ENCODE measurements at regions not wholly inside any gene's neighbourhood (a gene's known extent, or its start where the extent isn't known, plus 50 kb on each side); places are given as distances from the start of the nearest gene placed in this dataset.

DNA sequence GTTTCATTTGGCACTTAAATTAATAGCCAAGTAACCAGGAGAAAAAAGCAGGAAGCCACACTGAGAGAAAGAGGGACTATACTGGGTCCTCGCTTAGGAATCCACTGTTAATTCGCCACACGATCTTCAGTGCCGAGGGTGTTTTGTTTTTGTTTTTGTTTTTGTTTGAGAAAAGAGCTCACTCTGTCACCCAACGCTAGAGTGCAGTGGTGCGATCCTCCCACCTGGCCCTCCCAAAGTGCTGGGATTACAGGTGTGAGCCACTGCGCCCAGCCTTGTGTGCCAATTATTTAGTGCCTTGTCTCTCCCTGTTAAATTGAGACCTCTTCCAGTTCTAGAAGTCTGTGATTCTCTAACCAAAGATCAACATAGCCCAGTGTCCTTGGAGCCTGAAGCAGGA lies 53.8 kb upstream of the TPM1 start:
- TF ChIP-seq POLR2A (IDR thresholded peaks at IDR 0.05), result no peak
- TF ChIP-seq, protein P1, sequence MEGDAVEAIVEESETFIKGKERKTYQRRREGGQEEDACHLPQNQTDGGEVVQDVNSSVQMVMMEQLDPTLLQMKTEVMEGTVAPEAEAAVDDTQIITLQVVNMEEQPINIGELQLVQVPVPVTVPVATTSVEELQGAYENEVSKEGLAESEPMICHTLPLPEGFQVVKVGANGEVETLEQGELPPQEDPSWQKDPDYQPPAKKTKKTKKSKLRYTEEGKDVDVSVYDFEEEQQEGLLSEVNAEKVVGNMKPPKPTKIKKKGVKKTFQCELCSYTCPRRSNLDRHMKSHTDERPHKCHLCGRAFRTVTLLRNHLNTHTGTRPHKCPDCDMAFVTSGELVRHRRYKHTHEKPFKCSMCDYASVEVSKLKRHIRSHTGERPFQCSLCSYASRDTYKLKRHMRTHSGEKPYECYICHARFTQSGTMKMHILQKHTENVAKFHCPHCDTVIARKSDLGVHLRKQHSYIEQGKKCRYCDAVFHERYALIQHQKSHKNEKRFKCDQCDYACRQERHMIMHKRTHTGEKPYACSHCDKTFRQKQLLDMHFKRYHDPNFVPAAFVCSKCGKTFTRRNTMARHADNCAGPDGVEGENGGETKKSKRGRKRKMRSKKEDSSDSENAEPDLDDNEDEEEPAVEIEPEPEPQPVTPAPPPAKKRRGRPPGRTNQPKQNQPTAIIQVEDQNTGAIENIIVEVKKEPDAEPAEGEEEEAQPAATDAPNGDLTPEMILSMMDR (IDR thresholded peaks at IDR 0.05), result no peak
- Histone ChIP-seq H3K36me3 (no peaks in the 10 kb centered on the region), H3K4me3 (no peak overlapping the region), H3K27ac (no peak overlapping the region), H3K27me3 (no peaks in the 10 kb centered on the region), H3K9me3 (no peaks in the 10 kb centered on the region), H3K4me1 (no peaks in the 10 kb centered on the region)
- WGBS (ENCODE audit: insufficient coverage, low coverage, low lambda C conversion rate, missing lambda C conversion rate), result 83% methylated on average over 7 of the region's 7 CpGs
- DNase-seq (no peak), ATAC-seq (no peak)
- intact Hi-C loops (cut with DNase I), result no loop called here

DNA sequence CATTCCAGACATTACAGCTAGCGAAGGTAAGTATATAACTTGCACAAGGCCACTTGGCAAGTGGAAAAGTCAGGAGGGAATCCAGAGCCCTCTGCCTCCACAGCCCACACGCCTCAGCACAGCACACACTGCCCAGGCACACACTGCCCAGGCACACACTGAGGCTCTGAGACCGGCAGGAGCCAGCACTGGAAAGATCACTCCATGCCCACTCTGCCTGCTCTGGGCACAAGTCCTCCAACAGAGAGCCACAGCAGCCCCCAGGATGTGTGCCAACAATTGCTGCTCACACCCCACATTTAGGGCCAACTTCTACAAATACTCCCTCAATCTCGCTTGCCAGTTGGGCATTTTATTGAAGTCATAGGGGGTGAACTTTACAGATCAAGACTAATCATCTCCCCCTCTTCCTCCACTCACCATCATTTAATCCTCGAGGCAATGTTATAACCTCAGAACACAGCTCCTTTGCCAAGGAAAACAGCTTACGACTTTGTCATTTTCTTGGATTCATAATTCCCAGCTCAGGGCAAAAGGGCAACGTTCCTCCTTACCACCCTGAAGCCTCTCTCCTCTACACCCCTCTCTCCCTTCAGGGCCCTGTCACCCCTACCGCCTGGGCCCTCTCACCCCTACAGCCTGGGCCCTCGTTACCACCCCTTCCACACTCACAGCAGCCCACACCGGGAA lies 53.0 kb upstream of the TPM1 start:
- intact Hi-C loops (cut with DNase I), result no loop called here
- Histone ChIP-seq H3K36me3 (no peaks in the 10 kb centered on the region), H3K4me3 (no peak overlapping the region), H3K27me3 (no peaks in the 10 kb centered on the region), H3K4me1 (no peaks in the 10 kb centered on the region), H3K27ac (no peak overlapping the region), H3K9me3 (no peaks in the 10 kb centered on the region)
- ATAC-seq (no peak), DNase-seq (no peak)
- 63% methylated on average over 9 of the region's 10 CpGs for WGBS (ENCODE audit: insufficient coverage, low coverage, low lambda C conversion rate, missing lambda C conversion rate)
- TF ChIP-seq, protein P1 (IDR thresholded peaks at IDR 0.05), result no peak
- no peak for TF ChIP-seq POLR2A (IDR thresholded peaks at IDR 0.05)

DNA sequence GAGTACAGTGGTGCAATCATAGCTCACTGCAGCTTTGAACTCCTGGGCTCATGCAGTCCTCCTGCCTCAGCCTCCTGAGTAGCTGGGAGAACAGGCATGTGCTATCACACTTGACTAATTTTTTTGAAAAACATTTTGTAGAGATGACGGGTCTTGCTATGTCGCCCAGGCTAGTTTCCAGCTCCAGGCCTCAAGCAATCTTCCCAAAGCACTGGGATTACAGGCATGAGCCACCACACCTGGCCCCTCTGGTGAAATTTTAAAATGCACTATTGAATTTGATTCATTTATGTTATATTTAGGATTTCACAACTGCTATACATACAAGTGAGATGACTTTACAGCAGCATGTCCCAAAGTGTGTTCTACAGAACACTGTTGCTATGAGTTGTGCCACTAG lies 50.8 kb upstream of the TPM1 start:
- H3K27ac ChIP-seq, result no peak overlapping the region
- no peaks in the 10 kb centered on the region for H3K36me3 ChIP-seq
- H3K27me3 ChIP-seq, result no peaks in the 10 kb centered on the region
- no peak overlapping the region for H3K4me3 ChIP-seq
- WGBS (ENCODE audit: insufficient coverage, low coverage, low lambda C conversion rate, missing lambda C conversion rate), result 24% methylated on average over 2 of the region's 2 CpGs
- no peaks in the 10 kb centered on the region for H3K4me1 ChIP-seq
- intact Hi-C loops (cut with DNase I), result no loop called here
- no peak for DNase-seq
- no peaks in the 10 kb centered on the region for H3K9me3 ChIP-seq
- no peak for TF ChIP-seq POLR2A (IDR thresholded peaks at IDR 0.05)
- TF ChIP-seq, protein P1 (IDR thresholded peaks at IDR 0.05), result no peak
- ATAC-seq, result no peak

DNA sequence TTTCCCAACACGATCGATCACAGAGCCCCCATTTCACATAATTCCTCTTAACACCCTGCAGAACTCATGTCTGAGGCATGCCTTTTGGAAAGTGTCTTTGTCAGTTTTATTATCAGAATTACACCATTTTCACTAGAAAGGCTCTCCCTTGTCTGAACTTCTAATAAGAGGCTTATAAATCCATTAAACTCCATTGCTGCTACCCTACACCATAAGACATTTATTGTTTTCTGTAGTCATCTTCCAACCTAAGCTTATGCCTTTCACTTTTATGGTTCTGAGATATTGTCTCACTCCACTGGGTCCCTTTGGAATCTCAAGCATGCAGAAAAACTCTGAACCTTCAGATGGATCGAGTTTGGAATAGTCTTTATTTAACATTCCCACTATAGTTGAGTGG lies 50.2 kb upstream of the TPM1 start:
- Histone ChIP-seq H3K4me3 (no peak overlapping the region), H3K4me1 (no peaks in the 10 kb centered on the region), H3K27ac (no peak overlapping the region), H3K9me3 (no peaks in the 10 kb centered on the region), H3K36me3 (no peaks in the 10 kb centered on the region), H3K27me3 (no peaks in the 10 kb centered on the region)
- 87% methylated on average over 3 of the region's 3 CpGs for WGBS (ENCODE audit: insufficient coverage, low coverage, low lambda C conversion rate, missing lambda C conversion rate)
- no peak for DNase-seq
- TF ChIP-seq, protein P1 (IDR thresholded peaks at IDR 0.05), result no peak
- no peak for TF ChIP-seq POLR2A (IDR thresholded peaks at IDR 0.05)
- intact Hi-C loops (cut with DNase I), result no loop called here
- ATAC-seq, result no peak

MicroRNAs in the stretch of these regions (microRNA counts, 767-probe panel; counts per million panel counts)
- 237 counts per million for microRNA hsa-miR-190a

Small RNA genes lying in the stretch of these regions (microRNA-seq; reads per million reads assigned to microRNA genes)
- 16.8 to 19.7 reads per million in 2 donors for gene MIR190A
- gene MIR6085, result 0 reads per million in 2 donors
- 0 reads per million in 2 donors for gene MIR8067

Small RNA genes lying in the stretch of these regions (small RNA-seq; reads per million reads assigned to genes)
- gene MIR190A (0.10 to 0.91 reads per million in 2 experiments), gene MIR6085 (0 reads per million in 2 experiments), gene MIR8067 (0 reads per million in 2 experiments), gene RF00017 (0 reads per million in 2 experiments)
